NCI-H2171 treated with DMSO at 0.1 percent for 48 hours (cell line): ENCODE measurements at regions not wholly inside any gene's neighbourhood (a gene's known extent, or its start where the extent isn't known, plus 50 kb on each side); places are given as distances from the start of the nearest gene placed in this dataset.

Source experiments
- DNase-seq: peaks from one replicate; lab custom pipeline; 2025; lab: John Stamatoyannopoulos, UW

GRCh38 chr5:133708331-133708850, 96.0 kb upstream of the FSTL4 start:
- DNase-seq = peak; percentile 63

GRCh38 chr5:133707629-133708028, 95.3 kb upstream of the FSTL4 start:
- DNase-seq = peak; percentile 88

GRCh38 chr5:133706506-133707430, 94.4 kb upstream of the FSTL4 start:
- DNase-seq = no peak

GRCh38 chr5:133705331-133705730, 93.0 kb upstream of the FSTL4 start:
- DNase-seq = no peak

GRCh38 chr5:133704411-133704810, 92.1 kb upstream of the FSTL4 start:
- DNase-seq = no peak

- no peak for DNase-seq
Observed at GRCh38 chr5:133703935-133704334, 91.6 kb upstream of the FSTL4 start.

- DNase-seq = no peak
Observed at GRCh38 chr5:133702791-133703770, 90.7 kb upstream of the FSTL4 start.

GRCh38 chr5:133701871-133702270, 89.5 kb upstream of the FSTL4 start:
- no peak for DNase-seq

GRCh38 chr5:133700251-133700650, 87.9 kb upstream of the FSTL4 start:
- DNase-seq = no peak

- DNase-seq = no peak
Observed at GRCh38 chr5:133698646-133699526, 86.5 kb upstream of the FSTL4 start.

GRCh38 chr5:133698259-133698554, 85.9 kb upstream of the FSTL4 start:
- DNase-seq = no peak

GRCh38 chr5:133697536-133698258, 85.4 kb upstream of the FSTL4 start:
- no peak for DNase-seq

GRCh38 chr5:133696782-133697507, 84.6 kb upstream of the FSTL4 start:
- no peak for DNase-seq

GRCh38 chr5:133696006-133696584, 83.8 kb upstream of the FSTL4 start:
- no peak for DNase-seq

GRCh38 chr5:133694181-133694831, 82.0 kb upstream of the FSTL4 start:
- no peak for DNase-seq

GRCh38 chr5:133691448-133691847, 79.1 kb upstream of the FSTL4 start:
- DNase-seq = no peak

GRCh38 chr5:133690746-133691145, 78.4 kb upstream of the FSTL4 start:
- no peak for DNase-seq

- no peak for DNase-seq
Observed at GRCh38 chr5:133688391-133688790, 76.0 kb upstream of the FSTL4 start.
